GM18951 (cell line): ENCODE measurements at regions not wholly inside any gene's neighbourhood (a gene's known extent, or its start where the extent isn't known, plus 50 kb on each side); places are given as distances from the start of the nearest gene placed in this dataset.

ENCODE experiments used
- POLR2A ChIP-seq: IDR thresholded peaks from 4 replicates; pipeline ENCODE4 v1.6.1; 2011; ENCODE audit warnings: mild to moderate bottlenecking; ENCODE audit not compliant: insufficient read length, insufficient read depth; ENCODE audit errors: extremely low read depth
- in situ Hi-C: fragments of 300-500 bp; cut with MboI; formaldehyde crosslinking; loops from one replicate; pipeline ENCODE4 v1.12.0; 2022; ENCODE audit warnings: low sequenced_read_pairs, mixed read lengths, inconsistent platforms; ENCODE audit not compliant: unreplicated experiment

DNA sequence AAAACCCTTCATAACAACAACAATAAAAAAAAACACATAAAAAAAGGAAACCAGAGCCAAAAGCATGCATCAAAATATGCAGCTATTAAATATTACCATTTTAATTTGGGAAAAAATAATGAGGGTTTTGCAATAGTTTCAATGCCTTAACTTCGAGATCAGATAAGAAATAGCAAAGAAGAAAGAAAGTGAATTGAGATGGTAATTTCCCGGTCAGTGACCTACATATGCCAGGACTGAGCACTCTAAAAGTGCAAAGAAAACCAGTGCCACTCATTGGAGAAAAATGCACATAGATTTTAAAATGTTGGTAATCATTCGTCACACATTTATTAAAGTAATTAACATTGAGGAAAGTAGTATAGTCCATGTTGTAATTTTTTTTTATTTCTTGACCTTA lies 944.2 kb downstream of the EFNB2 start:
- in situ Hi-C loops: no loop called here
- TF ChIP-seq POLR2A: no peak

DNA sequence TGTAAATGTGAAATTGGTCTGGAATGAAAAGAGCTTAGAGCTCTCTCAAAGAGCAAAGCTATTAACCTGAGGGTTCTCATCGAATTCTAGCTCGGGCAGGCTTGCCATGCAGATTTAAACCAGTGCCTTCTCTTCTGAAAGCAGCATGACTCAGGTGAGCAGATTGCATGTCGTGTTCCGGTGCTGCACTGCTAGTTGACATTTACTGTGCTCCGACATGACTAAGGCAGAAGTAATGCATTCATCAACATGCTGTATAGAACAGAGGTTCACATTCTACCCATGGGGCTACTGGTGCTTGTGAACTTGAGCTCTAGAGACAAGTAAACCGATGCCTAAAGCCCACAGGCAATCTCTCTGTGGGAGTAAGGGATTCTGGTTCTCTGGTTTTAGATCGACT lies 947.7 kb downstream of the EFNB2 start:
- in situ Hi-C loops: no loop called here
- TF ChIP-seq POLR2A: no peak

DNA sequence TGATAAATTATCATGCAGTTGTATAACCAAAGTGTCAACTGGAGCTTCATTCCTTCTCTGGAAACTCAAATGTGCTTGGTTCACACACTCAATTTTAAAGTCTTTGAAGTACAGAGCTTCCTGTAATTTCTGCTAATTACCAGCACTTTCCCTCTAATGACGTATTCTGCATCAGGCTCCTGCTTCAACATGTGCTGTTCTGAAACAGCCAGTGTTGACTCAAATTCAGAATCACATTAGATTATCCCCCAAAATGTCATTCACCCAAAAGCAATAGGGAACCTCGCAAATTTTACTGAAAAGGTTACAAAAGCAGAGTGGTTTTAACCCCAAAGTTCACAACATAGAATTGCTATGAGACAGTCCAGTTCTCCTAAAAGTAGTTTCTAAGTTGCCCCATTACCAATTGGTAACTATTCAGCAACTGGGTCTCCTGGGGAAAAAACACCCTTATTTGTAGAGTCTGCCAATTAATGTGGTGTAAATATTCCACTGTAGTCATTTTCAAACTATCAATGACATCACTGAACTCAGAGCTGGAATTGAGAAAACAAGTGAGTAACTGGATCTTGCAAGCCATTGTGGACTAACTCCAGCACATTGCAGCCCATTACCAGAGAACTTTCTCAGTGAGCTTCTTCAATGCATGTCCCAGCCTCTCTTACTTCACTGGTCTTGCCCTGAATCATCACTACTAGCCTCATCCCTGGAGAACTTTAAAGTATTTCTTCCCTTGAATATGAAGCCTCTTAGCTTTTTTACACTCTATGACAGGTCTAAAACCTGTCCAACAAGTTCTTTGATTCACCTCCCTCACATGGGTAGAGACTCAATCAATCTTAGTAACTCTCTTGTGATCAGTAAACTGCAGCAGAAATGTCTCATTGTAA lies 955.4 kb downstream of the EFNB2 start:
- in situ Hi-C loops: no loop called here
- no peak for TF ChIP-seq POLR2A

DNA sequence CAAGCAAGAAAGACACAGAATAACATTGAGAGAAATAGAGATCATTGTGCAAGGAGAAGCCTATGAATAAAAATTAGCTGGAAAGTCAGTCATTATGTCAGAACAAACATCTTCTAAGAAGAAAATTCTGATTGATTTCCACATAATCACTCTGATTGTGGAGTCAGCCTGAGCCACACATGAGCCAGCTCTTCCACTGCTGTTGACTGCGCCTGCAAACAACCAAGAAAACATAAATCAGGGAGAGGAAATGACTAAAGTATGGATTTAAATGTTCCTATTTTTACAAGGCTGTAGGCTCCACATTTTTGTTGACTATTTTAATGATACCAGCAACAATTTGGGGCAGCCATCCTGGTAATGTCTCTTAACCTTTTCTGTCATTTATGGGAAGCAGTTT lies 962.3 kb downstream of the EFNB2 start:
- TF ChIP-seq POLR2A: no peak
- in situ Hi-C loops: no loop called here

DNA sequence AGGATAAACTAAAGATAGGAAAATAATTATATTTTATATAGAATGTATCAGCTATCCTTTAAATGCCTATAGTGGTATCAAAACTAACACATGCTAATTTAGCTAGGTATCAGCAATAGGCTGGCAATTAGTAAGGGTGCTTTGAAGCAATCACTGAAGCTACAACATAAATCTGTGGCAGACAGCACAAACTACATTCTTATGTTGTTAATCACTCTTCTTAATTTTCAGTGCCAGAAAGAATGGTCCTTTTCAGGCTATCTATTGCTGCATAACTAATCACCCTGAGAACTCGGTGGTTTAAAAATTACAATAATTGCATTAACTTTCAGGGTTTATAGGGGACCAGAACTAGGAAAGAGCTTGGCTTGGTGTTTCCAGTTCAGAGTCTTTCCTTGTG lies 963.1 kb downstream of the EFNB2 start:
- in situ Hi-C loops: no loop called here
- no peak for TF ChIP-seq POLR2A

DNA sequence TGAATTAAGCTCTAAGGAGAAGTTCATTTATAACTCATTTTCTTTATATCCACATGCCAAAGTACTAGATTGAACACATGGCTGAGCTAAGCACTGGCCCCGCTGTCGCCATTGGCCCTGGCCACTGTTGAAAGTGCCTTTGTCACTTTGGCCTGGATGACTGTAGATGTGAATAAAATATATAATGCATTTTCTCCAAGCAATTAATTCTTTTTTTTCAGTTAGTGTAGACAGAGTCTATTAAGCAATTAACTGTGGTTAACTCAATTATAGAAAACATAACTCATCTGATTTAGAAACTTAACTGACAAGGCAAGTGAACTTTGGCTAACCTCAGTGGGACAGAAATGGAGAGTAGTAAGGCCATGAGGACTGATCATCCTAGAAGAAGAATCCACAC lies 965.6 kb downstream of the EFNB2 start:
- TF ChIP-seq POLR2A: no peak
- in situ Hi-C loops: no loop called here

DNA sequence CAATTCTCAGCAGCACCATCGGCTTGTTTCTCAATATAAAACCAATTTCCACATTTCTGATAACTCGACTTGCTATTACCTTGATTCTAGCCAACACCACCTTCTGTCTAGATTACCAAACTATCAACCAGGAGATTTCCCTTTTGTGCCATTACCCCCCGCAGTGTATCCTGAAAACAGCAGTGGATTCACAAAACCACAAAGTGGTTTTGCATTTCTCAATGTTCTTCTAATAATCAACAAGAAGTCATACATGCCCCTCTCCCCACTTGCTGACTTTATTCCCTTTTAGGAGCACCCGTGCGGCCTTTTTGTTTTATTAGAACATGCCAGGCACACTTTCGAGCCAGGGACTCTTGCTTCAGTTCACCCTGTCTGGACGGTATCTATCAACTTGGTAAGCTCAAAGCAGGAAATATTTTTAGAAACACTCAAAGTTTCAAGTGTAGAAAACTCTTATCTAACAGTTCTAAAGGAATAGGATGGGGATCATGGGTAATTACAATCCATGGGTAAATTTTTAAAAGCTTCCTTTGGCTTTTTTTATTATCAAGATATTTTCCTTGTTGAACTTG lies 967.4 kb downstream of the EFNB2 start:
- TF ChIP-seq POLR2A: no peak
- in situ Hi-C loops: no loop called here

DNA sequence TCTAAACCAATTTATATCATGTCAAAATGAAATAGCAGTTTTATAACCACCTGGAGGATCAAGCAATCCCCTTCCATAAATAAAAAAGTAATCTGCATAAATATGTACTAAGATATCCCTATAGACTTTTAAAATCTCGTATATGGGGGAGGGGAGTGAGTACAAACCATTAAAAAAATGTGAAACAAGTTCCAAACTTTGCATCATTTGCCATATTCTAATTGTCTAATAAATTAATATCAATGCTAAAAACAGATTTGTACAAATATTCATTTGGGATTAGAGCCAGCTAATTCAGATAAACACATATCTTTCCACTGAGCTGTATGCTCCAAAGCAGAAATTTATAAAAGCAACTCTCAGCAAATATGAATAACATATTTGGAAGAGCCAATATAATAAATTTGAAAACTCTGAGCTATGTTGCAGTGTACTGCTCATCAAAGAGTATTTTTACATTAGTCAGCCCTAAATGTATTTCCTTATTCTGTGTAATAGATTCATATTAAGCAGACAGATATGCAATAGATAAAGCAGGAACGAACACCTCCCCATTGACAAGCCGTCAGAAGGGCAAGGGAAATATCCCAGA lies 970.2 kb downstream of the EFNB2 start:
- no peak for TF ChIP-seq POLR2A
- in situ Hi-C loops: no loop called here

DNA sequence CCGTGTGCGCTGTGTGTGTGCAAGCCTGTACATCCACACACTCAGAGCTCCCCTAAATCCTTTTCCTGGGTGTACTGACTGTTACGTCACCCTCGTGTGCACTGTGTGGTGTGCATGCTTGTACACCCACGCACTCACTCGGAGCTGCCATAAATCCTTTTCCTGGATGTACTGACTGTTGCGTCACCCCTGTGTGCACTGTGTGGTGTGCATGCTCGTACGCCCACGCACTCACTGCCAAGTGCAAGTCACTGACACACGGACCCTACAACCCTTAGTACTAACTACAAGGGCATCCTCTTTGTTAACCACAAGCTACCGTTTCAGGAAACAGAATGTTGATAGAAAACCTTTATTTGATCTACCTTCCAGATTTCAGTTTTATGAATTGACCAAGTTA lies 983.4 kb downstream of the EFNB2 start:
- no peak for TF ChIP-seq POLR2A
- in situ Hi-C loops: no loop called here

DNA sequence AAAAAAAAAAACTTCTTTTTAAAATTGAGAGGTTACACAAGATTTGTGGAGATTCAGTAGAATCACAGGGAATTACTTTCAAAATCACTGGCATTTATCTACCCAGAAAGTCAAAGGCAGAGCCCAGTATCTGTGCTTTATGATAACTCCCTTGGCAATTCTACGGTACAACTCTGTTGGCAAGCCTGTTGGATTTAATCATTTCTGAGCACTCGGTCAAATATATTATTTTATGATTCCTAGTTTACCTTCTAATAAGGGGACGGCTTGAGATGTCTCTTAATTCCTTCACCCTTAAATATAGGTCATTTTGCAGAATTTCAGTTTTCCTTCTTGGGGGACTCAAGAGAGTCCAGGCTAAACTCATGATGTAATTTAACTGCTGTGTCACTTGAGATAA lies 987.6 kb downstream of the EFNB2 start:
- in situ Hi-C loops: no loop called here
- TF ChIP-seq POLR2A: no peak

DNA sequence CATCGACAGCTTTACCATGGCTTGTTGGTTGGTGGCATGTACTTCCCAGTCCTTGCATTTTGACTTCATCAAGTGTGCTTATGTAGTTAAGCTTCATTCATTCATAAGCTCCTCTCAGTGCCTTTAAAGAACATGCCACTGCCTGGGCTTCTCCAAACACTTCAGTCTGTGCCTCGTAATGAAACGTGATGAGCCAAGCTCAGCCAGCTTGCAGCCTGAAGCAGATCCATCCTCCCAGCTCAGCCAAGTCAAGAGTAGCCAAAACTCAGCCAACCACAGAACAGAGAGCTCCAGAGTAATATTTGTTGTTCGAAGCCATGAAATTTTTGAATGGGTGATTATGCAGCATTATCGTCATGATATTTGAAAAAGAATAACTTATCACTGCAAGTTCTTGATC lies 989.7 kb downstream of the EFNB2 start:
- in situ Hi-C loops: no loop called here

DNA sequence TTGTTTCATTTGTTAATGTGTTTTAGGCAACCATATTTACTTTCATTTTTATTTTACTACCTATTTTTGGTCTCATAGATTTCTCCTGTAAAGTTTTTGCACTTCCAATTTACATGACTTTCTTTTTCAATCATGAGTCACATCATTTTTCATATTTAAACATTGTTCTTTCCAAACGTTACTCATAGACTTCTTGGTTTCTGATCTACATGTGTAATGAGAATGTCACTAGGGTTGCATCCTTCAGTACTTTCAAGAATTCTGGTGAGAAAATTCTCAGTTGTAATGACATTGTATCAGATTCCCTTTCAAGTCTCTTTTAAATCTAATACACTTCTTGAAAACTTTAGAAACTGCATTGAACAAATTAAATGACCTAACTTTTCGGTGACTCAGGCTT lies 991.7 kb downstream of the EFNB2 start:
- TF ChIP-seq POLR2A: no peak
- in situ Hi-C loops: no loop called here

More for the DNA sequence above, 989.7 kb downstream of the EFNB2 start:
- TF ChIP-seq POLR2A: no peak

DNA sequence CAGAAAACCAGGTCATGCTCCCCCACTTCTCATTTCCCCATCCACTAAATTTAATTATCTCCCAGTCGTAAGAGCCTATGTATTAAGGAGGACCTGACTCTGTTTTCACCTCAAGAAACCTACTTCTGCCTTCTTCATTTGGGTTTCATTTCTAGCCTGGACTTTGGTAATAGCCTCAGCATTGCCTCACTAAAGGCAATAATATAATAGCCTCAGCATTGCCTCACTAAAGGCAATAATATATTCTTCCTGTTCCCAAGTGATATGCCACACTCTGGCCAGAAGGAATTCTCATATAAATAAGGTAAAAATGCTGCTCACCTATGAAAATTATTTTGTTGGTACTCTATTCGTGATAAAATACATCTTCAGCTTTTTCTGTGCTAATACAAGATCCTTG lies 993.9 kb downstream of the EFNB2 start:
- TF ChIP-seq POLR2A: no peak
- in situ Hi-C loops: no loop called here

DNA sequence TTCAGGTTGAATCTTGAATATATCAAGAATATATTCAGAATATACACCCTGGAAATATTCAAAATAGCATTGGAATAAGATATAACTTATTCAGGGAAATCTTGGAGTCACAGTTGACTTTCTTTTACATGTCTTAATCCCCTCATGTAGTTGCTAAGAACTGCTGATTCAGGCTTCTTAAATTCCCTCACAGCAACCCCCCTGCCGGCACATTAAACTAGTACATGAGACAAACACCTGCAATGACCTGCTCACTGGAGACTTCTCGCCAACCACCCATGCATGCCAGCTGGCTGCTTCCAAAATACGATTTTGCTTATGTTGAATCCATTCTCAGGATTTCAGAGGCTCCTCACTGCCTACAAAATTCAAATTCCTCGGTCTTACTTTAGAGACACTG lies 997.1 kb downstream of the EFNB2 start:
- in situ Hi-C loops: no loop called here
- no peak for TF ChIP-seq POLR2A
